HG03575 (cell line): ENCODE measurements at regions not wholly inside any gene's neighbourhood (a gene's known extent, or its start where the extent isn't known, plus 50 kb on each side); places are given as distances from the start of the nearest gene placed in this dataset.

Source experiments
- ATAC-seq: cut with Tn5 transposase; IDR thresholded peaks from one replicate; pipeline ENCODE4 v1.9.1; 2021; ENCODE audit not compliant: unreplicated experiment, insufficient number of reproducible peaks, low FRiP score; ENCODE audit errors: extremely low read depth

GRCh38 chr12:11946161-11946560 lies 124.6 kb upstream of the BCL2L14 start:
- ATAC-seq = no peak

DNA sequence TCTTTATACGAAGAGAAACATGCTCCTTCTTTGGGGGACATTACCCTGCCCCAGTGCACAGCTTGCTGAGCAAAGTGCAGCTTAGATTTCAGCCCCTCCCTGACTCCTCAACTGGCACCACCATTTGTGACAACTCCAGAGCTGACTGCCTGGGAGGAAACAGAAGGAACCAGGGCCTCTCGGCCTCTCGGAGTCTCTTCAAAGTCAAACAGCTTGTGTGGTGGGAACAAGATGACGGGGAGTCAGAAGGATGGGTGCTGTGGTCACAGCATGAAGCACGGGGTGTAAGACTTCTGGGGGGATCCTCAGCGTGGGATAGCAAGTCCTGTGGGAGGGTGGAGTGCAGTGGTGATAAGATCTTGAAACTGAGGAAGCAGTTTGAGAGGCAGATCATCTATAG lies 123.5 kb upstream of the BCL2L14 start:
- no peak for ATAC-seq

DNA sequence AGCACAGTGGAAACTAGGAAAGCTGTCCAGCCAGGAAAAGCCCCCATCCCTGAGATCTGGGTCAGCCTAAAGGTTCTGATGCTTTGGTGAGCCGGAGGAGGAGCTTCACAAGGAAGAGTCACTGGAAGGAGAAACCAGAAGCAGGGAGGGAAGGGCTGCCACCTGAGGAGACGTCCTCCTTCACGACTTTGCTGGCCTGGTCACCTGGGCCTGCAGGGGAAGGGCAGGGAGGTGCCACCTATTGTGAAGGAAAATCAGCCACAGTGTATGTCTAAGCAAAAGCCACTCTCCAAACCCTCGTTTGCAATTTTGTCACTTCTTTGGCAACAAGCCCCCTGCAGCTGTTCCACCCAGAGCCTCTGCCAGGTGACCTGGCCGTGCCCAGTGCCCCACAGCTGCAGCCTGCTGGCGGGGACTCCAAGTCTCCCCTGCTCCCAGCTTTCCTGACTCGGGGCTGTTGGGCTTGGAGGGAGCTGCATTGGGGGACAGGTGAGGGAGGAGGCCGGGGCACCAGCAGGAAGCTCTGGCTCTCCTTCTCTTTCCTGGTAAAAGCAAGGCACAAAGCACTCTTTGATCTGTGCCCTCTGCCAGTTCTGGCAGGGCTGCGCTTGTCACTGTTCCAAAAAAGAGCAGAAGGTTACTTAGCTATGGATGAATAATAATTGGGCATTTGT lies 120.9 kb upstream of the BCL2L14 start:
- no peak for ATAC-seq

GRCh38 chr12:11951209-11951608 lies 119.5 kb upstream of the BCL2L14 start:
- no peak for ATAC-seq

DNA sequence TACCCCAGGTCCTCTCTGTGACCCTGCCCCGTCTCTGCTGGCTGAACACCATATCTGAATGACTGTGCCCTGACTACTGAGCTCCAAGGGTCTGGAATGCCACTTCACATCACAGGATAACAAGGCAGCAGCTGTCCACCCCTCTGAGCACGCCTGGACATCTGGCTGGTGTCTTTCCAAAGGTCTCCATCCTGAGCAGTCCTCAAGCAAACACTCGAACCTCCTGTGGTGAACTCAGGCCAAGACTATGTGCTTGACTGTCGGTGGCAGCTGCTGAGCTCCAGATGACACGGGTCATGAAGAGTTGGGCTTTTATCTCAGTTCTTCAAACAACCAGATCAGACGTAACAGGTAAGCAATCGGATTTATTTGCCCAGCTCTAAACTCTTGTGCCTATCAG lies 117.2 kb upstream of the BCL2L14 start:
- ATAC-seq = no peak

DNA sequence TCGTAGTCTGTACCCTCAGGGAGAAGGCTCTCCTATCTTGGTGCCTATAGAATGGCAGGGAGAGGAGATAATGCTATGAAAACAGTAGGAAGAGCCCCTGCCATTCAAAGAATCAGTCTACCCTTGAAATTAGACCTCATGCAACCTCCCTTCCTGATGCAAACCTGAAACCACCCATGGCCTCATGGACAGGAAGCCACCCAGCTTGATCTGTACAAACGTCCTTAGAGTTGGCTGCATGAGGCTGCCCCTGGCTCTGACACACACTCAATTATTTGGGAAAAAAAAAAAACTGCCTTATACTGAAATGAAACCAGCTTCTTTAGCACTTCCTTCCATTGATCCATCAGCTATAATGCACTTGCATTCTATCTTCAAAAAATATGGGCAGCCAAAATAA lies 116.6 kb upstream of the BCL2L14 start:
- ATAC-seq = no peak

DNA sequence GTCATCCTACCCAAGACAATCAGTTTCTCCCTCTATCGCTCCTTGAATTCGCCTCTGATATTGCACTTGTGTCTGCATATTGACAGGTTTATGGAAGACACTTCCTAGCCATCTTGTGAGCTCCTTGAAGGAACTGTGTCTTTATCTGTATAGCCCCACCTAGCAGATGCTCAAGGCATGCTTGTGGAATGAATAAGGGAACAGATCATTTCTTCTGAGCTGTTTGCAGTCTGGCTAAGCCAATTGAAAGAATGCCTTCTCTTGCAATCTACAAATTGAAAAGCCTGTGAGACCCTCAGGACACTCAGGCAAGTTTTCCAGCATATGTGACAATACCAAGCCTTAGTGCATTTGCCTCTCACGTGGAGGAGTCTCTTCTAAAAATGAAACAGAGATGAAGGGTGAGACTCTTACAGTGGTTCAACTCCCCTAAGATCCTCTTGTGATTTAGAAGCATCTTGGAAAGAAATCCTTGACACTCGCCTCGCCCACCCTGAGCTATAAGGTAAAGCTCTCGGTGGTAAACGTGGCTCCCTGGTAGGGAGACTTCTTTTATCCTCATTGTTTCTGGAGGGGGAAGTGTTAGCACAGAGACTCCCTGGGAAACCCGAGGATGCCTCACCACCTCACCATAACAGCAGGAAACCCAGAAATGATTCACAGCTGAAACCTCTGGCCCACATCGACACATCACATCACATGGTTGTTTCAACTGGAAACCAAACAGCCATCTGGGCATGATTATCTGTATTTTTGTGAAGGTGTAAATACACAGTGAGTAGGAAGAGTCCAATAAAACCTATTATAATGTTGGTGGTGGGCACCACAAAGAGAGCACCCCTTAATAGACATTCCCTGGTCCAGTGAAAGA lies 112.3 kb upstream of the BCL2L14 start:
- no peak for ATAC-seq

DNA sequence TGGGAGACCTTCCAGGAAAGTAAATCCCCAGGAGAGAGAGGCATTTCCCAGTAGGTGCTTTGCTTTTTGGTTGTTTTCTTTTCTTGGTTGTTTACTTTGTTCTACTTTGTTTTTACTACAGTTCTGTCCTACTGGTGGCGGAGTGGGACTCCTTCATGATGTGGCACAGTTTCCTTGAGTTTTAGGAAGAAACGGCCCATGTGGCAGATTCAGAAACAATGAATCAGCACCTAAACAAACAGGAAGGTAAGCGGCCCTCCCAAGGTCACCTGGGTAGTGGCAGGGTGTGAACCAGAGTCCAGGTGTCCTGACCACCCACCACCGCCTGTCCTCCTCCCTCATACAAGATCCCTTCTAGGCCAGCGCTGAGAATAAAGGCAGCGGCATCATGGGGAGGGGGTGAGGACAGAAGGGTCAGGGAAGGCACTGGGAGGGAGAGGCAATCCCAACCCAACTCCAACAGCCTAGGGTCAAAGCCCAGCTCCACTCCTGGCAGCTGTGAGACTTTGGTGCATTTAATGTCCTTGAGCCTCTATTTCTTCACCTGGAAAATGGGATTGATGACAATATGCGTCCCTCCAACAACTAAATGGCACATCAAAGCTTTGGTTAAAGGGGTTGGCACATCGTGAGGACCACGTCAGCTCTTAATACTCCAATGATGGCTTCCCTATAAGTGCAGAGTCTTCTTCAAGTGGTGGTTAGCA lies 111.5 kb upstream of the BCL2L14 start:
- ATAC-seq = no peak

DNA sequence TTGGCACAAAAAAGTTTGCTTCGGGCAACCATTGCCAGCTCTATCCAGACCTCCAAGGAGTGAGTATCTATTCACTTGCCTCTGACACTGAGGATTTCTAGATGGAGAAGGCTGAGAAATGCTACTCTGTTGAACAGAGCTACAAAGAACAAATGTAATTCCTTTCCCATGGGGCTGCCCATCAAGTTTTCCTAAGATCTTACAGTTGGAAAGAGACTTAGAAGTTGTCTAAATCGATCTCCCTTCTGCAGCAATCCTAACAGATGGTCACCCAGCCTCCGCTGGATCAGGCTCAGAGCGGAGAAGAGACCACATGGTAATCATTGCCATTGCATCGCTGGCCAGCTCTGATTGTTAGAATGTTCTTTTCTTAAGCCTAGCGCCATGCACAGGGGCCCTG lies 110.1 kb upstream of the BCL2L14 start:
- no peak for ATAC-seq

GRCh38 chr12:11961686-11962085 lies 109.1 kb upstream of the BCL2L14 start:
- ATAC-seq = no peak

DNA sequence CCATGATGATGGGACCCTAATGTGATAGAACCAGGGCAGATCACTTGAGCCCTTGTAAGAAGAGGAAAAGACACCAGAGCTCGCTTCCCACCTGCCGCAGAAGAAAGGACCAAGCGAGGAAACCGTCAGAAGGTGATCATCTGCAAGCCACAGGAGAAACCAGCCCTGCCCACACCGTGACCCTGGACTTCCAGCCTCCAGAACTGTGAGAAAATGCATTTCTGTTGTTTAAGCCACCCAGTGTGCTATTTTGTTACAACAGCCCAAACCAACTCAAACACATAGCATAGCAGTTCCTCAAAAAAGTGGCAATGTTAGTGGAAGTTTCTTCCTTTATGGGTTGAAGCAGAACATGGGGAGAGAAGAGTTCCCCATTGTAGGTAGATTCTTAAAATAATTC lies 107.9 kb upstream of the BCL2L14 start:
- ATAC-seq = no peak

DNA sequence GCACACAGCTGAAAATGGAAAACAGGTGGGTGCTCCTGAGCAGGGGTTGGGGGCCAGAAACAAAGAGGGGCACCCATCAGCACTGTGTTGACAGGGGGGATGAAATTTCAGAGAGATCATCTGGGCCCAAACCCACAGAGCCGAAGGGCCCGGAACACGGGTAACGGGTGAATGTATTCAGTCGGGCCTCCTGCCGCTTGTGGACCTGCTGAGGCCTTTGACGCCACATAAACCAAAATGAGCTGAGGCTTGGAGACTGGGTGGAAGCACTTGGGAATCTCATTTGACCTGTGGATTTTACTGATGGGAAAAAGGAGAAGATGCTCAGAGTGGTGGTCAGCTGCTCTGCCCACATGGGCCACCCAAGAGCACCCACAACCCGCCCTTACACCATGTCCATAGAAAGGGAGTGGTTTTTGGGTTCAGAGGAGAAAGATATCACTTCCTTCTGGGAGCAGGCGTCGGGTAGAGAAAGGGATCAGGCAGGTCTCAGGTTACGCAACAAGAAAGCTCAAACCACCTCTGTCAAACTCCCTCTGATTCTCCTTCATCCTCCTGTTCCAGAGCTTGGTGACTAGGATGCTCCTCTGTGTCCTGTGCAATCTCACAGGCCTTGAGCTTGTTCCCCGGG lies 106.8 kb upstream of the BCL2L14 start:
- ATAC-seq = no peak

DNA sequence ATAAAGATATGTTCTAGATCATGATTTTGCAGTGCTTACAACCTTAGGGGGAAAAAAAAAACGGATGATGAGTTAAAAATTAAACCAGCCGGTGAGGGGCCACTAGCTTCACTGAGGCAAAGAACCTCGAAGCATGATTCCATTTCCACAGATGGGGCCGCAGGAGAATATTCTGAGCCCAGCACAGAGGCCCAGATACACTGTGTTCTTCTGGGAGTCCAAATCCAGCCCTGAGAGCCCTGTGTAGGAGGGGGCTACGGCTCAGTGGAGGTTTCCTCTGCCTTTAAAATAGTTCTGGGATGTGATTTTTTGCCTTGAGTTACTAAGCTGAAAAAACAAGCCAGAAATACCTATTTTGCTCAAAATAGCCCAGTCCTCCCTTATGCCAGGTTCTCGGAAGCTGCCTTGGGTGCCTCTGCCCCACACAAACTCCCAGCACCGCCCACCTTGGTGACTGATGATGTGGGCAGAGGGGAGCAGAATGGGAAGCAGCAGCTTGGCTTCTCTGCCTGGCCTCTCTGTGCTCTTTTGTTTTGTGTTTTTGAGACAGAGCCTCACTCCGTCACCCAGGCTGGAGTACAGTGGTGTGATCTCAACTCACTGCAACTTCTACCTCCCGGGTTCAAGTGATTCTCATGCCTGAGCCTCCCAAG lies 105.4 kb upstream of the BCL2L14 start:
- ATAC-seq = no peak

- no peak for ATAC-seq
Observed at GRCh38 chr12:11967376-11968047, 103.2 kb upstream of the BCL2L14 start.

DNA sequence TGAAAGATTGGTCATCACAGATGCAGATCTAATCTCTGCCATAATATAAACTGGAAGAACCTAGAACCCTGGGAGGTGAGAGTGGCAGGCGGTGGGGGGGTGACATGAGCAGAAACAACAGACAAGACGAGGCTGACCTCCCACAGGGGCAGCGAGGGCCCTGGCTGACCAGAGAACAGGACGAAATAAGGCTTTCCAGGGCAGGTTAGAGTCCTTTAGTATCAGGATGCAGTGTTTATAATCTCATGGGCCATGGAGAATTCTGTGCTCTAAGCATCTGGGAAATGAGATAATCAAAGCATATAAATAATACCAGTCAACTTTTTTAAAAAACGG lies 102.7 kb upstream of the BCL2L14 start:
- ATAC-seq = no peak

DNA sequence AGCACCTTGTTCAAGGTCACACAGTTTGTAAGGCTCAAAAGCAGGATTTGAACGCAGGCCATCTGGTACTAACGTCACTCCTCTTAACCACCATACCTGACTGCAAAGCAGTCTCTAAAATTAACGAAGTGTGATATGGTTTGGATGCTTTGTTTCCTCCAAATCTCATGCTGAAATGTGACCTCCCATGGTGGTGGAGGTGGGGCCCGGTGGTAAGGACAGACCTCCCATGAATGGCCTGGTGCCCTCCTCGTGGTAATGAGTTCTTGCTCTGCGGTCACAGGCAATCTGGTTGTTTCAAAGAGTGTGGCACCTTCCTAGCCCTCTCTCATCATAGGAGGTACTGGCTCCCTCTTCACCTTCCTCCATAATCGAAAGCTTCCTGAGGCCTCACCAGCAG lies 102.2 kb upstream of the BCL2L14 start:
- ATAC-seq = no peak

DNA sequence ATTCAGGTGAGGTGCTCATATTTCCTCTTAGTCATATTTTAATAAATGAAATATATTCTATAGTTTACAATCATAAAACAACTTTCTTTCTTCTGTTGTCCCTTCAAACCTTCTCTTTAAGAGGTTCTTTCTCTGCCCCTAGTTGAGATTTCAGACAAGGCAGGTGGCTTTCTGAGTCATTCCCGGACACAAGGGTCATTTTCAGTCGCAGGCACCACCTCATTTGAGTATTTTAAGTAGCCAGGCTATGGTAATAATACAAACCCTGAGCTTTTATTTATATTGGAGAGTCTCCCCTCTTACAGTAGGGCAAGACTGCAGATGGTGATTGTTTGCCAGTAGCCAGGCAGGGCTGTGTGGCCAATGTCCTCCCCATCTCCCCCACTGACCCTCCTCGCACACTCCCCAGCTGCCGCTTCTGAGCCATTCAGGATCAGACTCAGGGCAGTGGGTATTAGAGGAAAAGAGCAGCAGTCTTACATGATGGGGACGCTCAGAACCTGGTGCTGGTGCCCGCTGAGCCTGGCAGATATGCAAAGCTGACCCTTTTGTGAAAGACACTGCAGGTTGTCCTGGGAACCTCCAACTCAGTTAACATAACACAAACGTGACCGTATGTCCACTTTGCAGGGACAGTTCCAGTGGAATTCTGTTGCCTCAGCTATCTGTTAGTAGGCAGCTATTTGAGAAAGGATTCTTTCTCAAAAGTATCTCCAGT lies 101.1 kb upstream of the BCL2L14 start:
- ATAC-seq = no peak

- no peak for ATAC-seq
Observed at GRCh38 chr12:11970155-11970520, 100.6 kb upstream of the BCL2L14 start.
